ENCODE measurements at regions not wholly inside any gene's neighbourhood (a gene's known extent, or its start where the extent isn't known, plus 50 kb on each side); places are given as distances from the start of the nearest gene placed in this dataset.
"Not testable (repeated sequence)": the region's sequence is repeated elsewhere in the genome, so short reads cannot be mapped to it uniquely, and the experiment has no call there.

- BruUV-seq (replicated peaks); in situ Hi-C loops (cut with HindIII; ENCODE audit: extremely low pct_ligation_motif_present, low pct_unique_long_range_greater_than_20kb); TF ChIP-seq FOXA1 (IDR thresholded peaks at IDR 0.05); HNF1A (CRISPR knock-in tag; IDR thresholded peaks at IDR 0.05; ENCODE audit: borderline replicate concordance); SOX6 (IDR thresholded peaks at IDR 0.05); EP300 (CRISPR knock-in tag; IDR thresholded peaks at IDR 0.05; ENCODE audit: borderline replicate concordance); SOX13 (IDR thresholded peaks at IDR 0.05): not testable (repeated sequence)
- peak; percentile 63; the same call in 1 of the 2 replicates for TF ChIP-seq HDAC2 (CRISPR knock-in tag; IDR thresholded peaks at IDR 0.05)
- 0 out of 2 replicates have a peak, but pooled peaks have one; percentile 12 for TF ChIP-seq HNF1B (CRISPR knock-in tag; IDR thresholded peaks at IDR 0.05)
- TF ChIP-seq HNF4A (CRISPR knock-in tag; IDR thresholded peaks at IDR 0.05), result peak; percentile 25; the same call in 1 of the 2 replicates
- peak; percentile 85 for TF ChIP-seq FOXA1 (CRISPR knock-in tag; IDR thresholded peaks at IDR 0.05)
- TF ChIP-seq HOXA3 (CRISPR knock-in tag; IDR thresholded peaks at IDR 0.05), result peak; percentile 47; the same call in 1 of the 2 replicates
- TF ChIP-seq HNF1A (IDR thresholded peaks at IDR 0.05; ENCODE audit: low read depth), result peak; percentile 78; the same call in 1 of the 2 replicates
- TF ChIP-seq ZNF331 (CRISPR knock-in tag; IDR thresholded peaks at IDR 0.05), result 0 out of 2 replicates have a peak, but pooled peaks have one; percentile 29
- TF ChIP-seq BCL6 (CRISPR knock-in tag; IDR thresholded peaks at IDR 0.05), result peak; percentile 40; the same call in 1 of the 2 replicates
- 0 out of 2 replicates have a peak, but pooled peaks have one; percentile 10 for TF ChIP-seq SOX6 (CRISPR knock-in tag; IDR thresholded peaks at IDR 0.05)
- peak in 1 of 2 experiments; percentile 33; a peak in 1 of 4 replicates for TF ChIP-seq EP300 (IDR thresholded peaks at IDR 0.05; ENCODE audit: low read depth in 2 of 2, low read length in 2 of 2)
- peak; percentile 47; the same call in 1 of the 2 replicates for TF ChIP-seq RARA (CRISPR knock-in tag; IDR thresholded peaks at IDR 0.05)
- 0 out of 2 replicates have a peak, but pooled peaks have one; percentile 35 for TF ChIP-seq ISL2 (CRISPR knock-in tag; IDR thresholded peaks at IDR 0.05)
- 0 out of 2 replicates have a peak, but pooled peaks have one; percentile 19 for TF ChIP-seq SIX1 (CRISPR knock-in tag; IDR thresholded peaks at IDR 0.05; ENCODE audit: borderline replicate concordance)
- TF ChIP-seq SOX13 (CRISPR knock-in tag; conservative IDR thresholded peaks at IDR 0.05 in 1 of 2, IDR thresholded peaks at IDR 0.05 in 1 of 2), result peak in 1 of 2 experiments; percentile 86; a peak in 2 of 4 replicates
- TF ChIP-seq NCOA2 (CRISPR knock-in tag; IDR thresholded peaks at IDR 0.05), result peak; percentile 55; the same call in 1 of the 2 replicates
- peak; percentile 88 for TF ChIP-seq SOX5 (CRISPR knock-in tag; IDR thresholded peaks at IDR 0.05; ENCODE audit: borderline replicate concordance)
- peak; percentile 72 for TF ChIP-seq FOXA3 (CRISPR knock-in tag; IDR thresholded peaks at IDR 0.05)
Measured at GRCh38 chr1:165092542-165093162, 263.9 kb downstream of the LMX1A start.

More at GRCh38 chr1:165092542-165093162, 263.9 kb downstream of the LMX1A start:
- H3K79me2 ChIP-seq (ENCODE audit: insufficient read depth, low read length); H2AFZ ChIP-seq (ENCODE audit: low read length); H3K27me3 ChIP-seq (ENCODE audit: control insufficient read depth in 1 of 2, insufficient read depth in 2 of 2, low read length in 2 of 2); H3K9ac ChIP-seq (ENCODE audit: insufficient read depth, low read depth, low read length); H4K20me1 ChIP-seq (ENCODE audit: insufficient read depth, low read length); CTCF ChIA-PET (ENCODE audit: low intra/inter-chr PET ratio, low total read pairs); H3K27ac ChIP-seq (ENCODE audit: extremely low read length, insufficient read depth, low read length); H3K36me3 ChIP-seq (replicated peaks in 1 of 2; ENCODE audit: control insufficient read depth in 1 of 2, insufficient read depth in 2 of 2, low read length in 2 of 2); POLR2A ChIA-PET; intact Hi-C loops (cut with micrococcal nuclease; ENCODE audit: unreplicated experiment): not testable (repeated sequence)
- ATAC-seq, result peak; percentile 38; the same call in 2 of the 3 replicates
- Histone ChIP-seq H3K4me3 (replicated peaks in 1 of 3; ENCODE audit: insufficient read depth in 1 of 3, low read depth in 2 of 3, low read length in 3 of 3) (peak overlapping the region in 1 of 3 experiments; percentile 32; a peak in 2 of 6 replicates), H3K9me3 (ENCODE audit: low read length) (peaks cover 21% of the 10 kb centered on the region; the same call in 1 of the 2 replicates), H3K4me1 (ENCODE audit: insufficient read depth, low read length) (peaks cover 30% of the 10 kb centered on the region), H3K4me2 (ENCODE audit: low read depth, low read length) (peak overlapping the region; percentile 64)
- WGBS (ENCODE audit: low lambda C conversion rate), result 1% methylated on average over 6 of the region's 7 CpGs
- peak; percentile 64 for FAIRE-seq
- peak; percentile 51 for DNase-seq (ENCODE audit: low spot score)
